T-helper 1 cell treated with Interleukin-12 subunit alpha and Interleukin-12 subunit beta and Interleukin-4 antibody, amounts not matched to agents 30 μg/mL and 1 μg/mL, for 36 hours (primary cell): ENCODE measurements at regions not wholly inside any gene's neighbourhood (a gene's known extent, or its start where the extent isn't known, plus 50 kb on each side); places are given as distances from the start of the nearest gene placed in this dataset.

Source experiments
- H3K27ac Mint-ChIP-seq: one replicate; pipeline ENCODE4 v1.8.0; 2021; ENCODE audit warnings: mild to moderate bottlenecking, mixed read lengths
- H3K27me3 Mint-ChIP-seq: one replicate; pipeline ENCODE4 v1.8.0; 2021; ENCODE audit warnings: low read depth, mixed read lengths
- H3K36me3 Mint-ChIP-seq: one replicate; pipeline ENCODE4 v1.8.0; 2021; ENCODE audit warnings: low read depth, mixed read lengths
- H3K4me1 Mint-ChIP-seq: one replicate; pipeline ENCODE4 v1.8.0; 2021; ENCODE audit warnings: low read depth, mixed read lengths
- H3K4me3 Mint-ChIP-seq: one replicate; pipeline ENCODE4 v1.8.0; 2021; ENCODE audit warnings: mild to moderate bottlenecking, moderate library complexity, mixed read lengths
- H3K9me3 Mint-ChIP-seq: one replicate; pipeline ENCODE4 v1.8.0; 2021; ENCODE audit warnings: mixed read lengths

DNA sequence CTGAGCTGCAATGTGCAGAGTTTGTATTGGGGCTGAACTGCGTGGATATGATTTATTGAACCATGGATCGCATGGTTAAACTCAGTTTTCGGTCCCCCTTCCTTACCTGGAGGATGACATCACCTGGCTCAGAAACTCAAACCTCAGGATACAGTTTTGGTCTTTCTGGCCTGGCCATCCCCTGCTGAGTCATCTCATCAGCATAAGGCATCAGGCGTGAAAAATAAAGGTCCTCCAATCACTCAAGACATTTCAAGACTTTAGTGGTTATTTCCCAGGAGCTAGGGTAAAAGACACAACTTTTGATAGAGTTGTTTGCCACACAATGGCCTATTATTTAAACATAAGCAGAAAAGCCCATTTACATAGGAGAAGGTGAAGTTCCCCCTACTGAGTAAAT is 631.1 kb upstream of the TMEM132C start:
- H3K36me3 Mint-ChIP-seq: no peaks in the 10 kb centered on the region
- no peaks in the 10 kb centered on the region for H3K4me1 Mint-ChIP-seq
- H3K27ac Mint-ChIP-seq: no peak overlapping the region
- H3K27me3 Mint-ChIP-seq: no peaks in the 10 kb centered on the region
- no peak overlapping the region for H3K4me3 Mint-ChIP-seq
- H3K9me3 Mint-ChIP-seq: peaks cover 8% of the 10 kb centered on the region

- Mint-ChIP-seq H3K36me3 (no peaks in the 10 kb centered on the region), H3K4me1 (no peaks in the 10 kb centered on the region), H3K9me3 (peaks cover 3% of the 10 kb centered on the region), H3K4me3 (no peak overlapping the region), H3K27ac (no peak overlapping the region), H3K27me3 (no peaks in the 10 kb centered on the region)
Observed at GRCh38 chr12:127636882-127637281, 630.1 kb upstream of the TMEM132C start.

- no peak overlapping the region for H3K4me3 Mint-ChIP-seq
Observed at GRCh38 chr12:127640181-127640886, 626.6 kb upstream of the TMEM132C start.

DNA sequence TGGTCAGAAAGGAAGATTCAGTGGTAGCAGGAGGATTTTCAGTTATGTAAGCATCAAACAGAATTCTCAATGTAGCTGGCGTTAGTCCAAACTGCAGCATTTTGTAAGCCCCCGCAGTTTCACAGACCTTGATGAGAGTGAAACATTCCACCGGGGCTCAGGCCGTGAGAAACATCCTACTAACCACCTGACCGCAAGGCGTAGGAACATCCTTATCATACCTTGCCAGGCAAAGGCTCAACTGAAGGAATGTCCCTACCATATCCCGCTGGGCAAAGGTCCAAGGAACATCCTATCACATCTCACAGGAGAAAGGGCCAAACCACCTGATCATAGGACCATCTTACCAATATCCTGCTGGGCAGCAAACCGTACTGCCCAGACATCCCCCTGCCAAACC is 624.8 kb upstream of the TMEM132C start:
- no peak overlapping the region for H3K27ac Mint-ChIP-seq
- H3K27me3 Mint-ChIP-seq: no peaks in the 10 kb centered on the region
- H3K4me3 Mint-ChIP-seq: no peak overlapping the region
- no peaks in the 10 kb centered on the region for H3K9me3 Mint-ChIP-seq
- H3K36me3 Mint-ChIP-seq: no peaks in the 10 kb centered on the region
- H3K4me1 Mint-ChIP-seq: no peaks in the 10 kb centered on the region

More at GRCh38 chr12:127640181-127640886, 626.6 kb upstream of the TMEM132C start:
- H3K36me3 Mint-ChIP-seq: no peaks in the 10 kb centered on the region
- no peaks in the 10 kb centered on the region for H3K4me1 Mint-ChIP-seq
- H3K27me3 Mint-ChIP-seq: no peaks in the 10 kb centered on the region
- no peak overlapping the region for H3K27ac Mint-ChIP-seq
- H3K9me3 Mint-ChIP-seq: no peaks in the 10 kb centered on the region

DNA sequence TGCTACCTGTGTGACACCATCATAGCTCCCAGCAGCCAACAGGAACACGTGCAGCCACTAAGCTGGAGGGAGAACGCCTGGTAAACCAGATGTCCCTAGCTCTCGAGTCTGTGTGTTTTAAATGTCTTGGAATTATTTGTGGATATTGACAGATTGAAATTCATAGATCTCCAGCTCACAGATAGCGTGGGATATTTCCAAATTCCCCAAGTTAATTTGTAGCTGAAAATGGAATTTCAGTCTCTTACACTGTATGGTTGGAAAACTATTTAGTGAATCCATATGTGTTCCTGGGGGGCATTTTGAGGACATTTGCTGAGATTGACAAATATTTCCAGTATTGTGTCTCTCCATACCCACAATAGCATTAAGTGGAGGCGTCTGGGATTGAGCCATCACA is 618.6 kb upstream of the TMEM132C start:
- Mint-ChIP-seq H3K4me3 (no peak overlapping the region), H3K4me1 (no peaks in the 10 kb centered on the region)

GRCh38 chr12:127649961-127650360 is 617.0 kb upstream of the TMEM132C start:
- no peak overlapping the region for H3K4me3 Mint-ChIP-seq

More for the DNA sequence above, 618.6 kb upstream of the TMEM132C start:
- peaks cover 4% of the 10 kb centered on the region for H3K9me3 Mint-ChIP-seq
- no peak overlapping the region for H3K27ac Mint-ChIP-seq
- no peaks in the 10 kb centered on the region for H3K27me3 Mint-ChIP-seq
- H3K36me3 Mint-ChIP-seq: no peaks in the 10 kb centered on the region

GRCh38 chr12:127650626-127651025 is 616.3 kb upstream of the TMEM132C start:
- Mint-ChIP-seq H3K36me3 (no peaks in the 10 kb centered on the region), H3K27me3 (no peaks in the 10 kb centered on the region)

More at GRCh38 chr12:127649961-127650360, 617.0 kb upstream of the TMEM132C start:
- Mint-ChIP-seq H3K27me3 (no peaks in the 10 kb centered on the region), H3K27ac (no peak overlapping the region), H3K4me1 (no peaks in the 10 kb centered on the region), H3K36me3 (no peaks in the 10 kb centered on the region), H3K9me3 (peaks cover 6% of the 10 kb centered on the region)

GRCh38 chr12:127652281-127652680 is 614.7 kb upstream of the TMEM132C start:
- H3K27me3 Mint-ChIP-seq: no peaks in the 10 kb centered on the region
- H3K36me3 Mint-ChIP-seq: no peaks in the 10 kb centered on the region
- no peaks in the 10 kb centered on the region for H3K4me1 Mint-ChIP-seq
- peaks cover 6% of the 10 kb centered on the region for H3K9me3 Mint-ChIP-seq
- H3K27ac Mint-ChIP-seq: no peak overlapping the region
- no peak overlapping the region for H3K4me3 Mint-ChIP-seq

More at GRCh38 chr12:127650626-127651025, 616.3 kb upstream of the TMEM132C start:
- H3K27ac Mint-ChIP-seq: no peak overlapping the region
- no peak overlapping the region for H3K4me3 Mint-ChIP-seq
- H3K9me3 Mint-ChIP-seq: peaks cover 6% of the 10 kb centered on the region
- no peaks in the 10 kb centered on the region for H3K4me1 Mint-ChIP-seq

DNA sequence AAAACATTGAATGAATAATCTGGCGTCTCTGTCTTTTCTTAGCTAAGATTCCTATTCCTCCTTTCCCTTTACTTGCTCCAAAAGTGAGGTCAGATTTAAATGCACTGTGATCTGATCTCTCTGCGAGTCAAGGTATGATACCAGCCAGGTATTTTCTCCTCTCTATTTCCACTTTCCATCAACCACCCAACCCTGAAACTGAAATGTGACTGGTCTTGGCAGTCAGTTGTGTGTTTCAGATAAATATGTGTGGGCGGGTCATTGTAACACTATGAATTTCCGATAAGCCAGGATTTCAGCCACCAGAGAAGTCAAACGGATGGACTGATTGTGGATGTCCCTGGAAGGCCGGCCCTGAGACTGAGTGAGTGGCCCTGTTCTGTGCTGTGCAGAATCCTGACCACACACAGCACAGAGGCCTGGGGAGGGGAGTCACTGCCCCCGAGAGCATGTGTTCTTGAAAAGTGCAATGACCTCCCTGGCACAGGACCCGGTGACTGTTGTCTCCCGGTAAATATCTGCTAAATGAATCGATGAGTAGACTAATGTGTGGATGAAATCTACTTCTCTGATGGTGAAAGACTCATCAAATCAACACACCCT is 612.5 kb upstream of the TMEM132C start:
- Mint-ChIP-seq H3K4me3 (no peak overlapping the region), H3K9me3 (peaks cover 6% of the 10 kb centered on the region), H3K4me1 (no peaks in the 10 kb centered on the region), H3K27me3 (no peaks in the 10 kb centered on the region), H3K36me3 (no peaks in the 10 kb centered on the region), H3K27ac (no peak overlapping the region)

DNA sequence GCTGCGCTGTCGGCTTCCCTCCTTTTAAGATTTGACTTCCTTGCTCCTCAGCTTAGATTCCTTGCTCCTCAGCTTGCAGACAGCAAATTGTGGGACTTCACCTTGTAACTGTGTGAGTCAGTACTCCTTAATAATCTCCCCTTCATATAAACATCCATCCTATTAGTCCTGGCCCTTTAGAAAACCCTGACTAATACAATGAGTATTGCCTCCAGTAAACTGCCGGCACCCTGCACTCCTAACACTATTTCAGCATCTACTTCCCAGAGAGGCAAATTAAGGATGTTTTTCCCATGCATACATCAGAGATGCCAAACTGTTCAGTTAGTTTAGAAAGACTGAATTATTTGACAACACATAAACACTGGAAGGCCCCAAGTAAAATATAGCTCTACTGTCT is 611.3 kb upstream of the TMEM132C start:
- Mint-ChIP-seq H3K4me3 (no peak overlapping the region), H3K9me3 (peaks cover 6% of the 10 kb centered on the region), H3K36me3 (no peaks in the 10 kb centered on the region), H3K27ac (no peak overlapping the region), H3K27me3 (no peaks in the 10 kb centered on the region), H3K4me1 (no peaks in the 10 kb centered on the region)

GRCh38 chr12:127656266-127656665 is 610.7 kb upstream of the TMEM132C start:
- H3K27ac Mint-ChIP-seq: no peak overlapping the region

GRCh38 chr12:127657036-127657435 is 609.9 kb upstream of the TMEM132C start:
- no peak overlapping the region for H3K27ac Mint-ChIP-seq
- H3K4me1 Mint-ChIP-seq: no peaks in the 10 kb centered on the region
- H3K27me3 Mint-ChIP-seq: no peaks in the 10 kb centered on the region
- H3K9me3 Mint-ChIP-seq: peaks cover 3% of the 10 kb centered on the region
- H3K4me3 Mint-ChIP-seq: no peak overlapping the region
- H3K36me3 Mint-ChIP-seq: no peaks in the 10 kb centered on the region

More at GRCh38 chr12:127656266-127656665, 610.7 kb upstream of the TMEM132C start:
- Mint-ChIP-seq H3K4me3 (no peak overlapping the region), H3K9me3 (peaks cover 4% of the 10 kb centered on the region), H3K36me3 (no peaks in the 10 kb centered on the region), H3K4me1 (no peaks in the 10 kb centered on the region), H3K27me3 (no peaks in the 10 kb centered on the region)

GRCh38 chr12:127660961-127661360 is 606.0 kb upstream of the TMEM132C start:
- Mint-ChIP-seq H3K27me3 (no peaks in the 10 kb centered on the region), H3K4me3 (no peak overlapping the region), H3K4me1 (no peaks in the 10 kb centered on the region), H3K9me3 (peaks cover 3% of the 10 kb centered on the region), H3K36me3 (no peaks in the 10 kb centered on the region), H3K27ac (no peak overlapping the region)

- Mint-ChIP-seq H3K9me3 (peaks cover 3% of the 10 kb centered on the region), H3K4me1 (no peaks in the 10 kb centered on the region), H3K4me3 (no peak overlapping the region), H3K36me3 (no peaks in the 10 kb centered on the region), H3K27me3 (no peaks in the 10 kb centered on the region), H3K27ac (no peak overlapping the region)
Observed at GRCh38 chr12:127663716-127664115, 603.3 kb upstream of the TMEM132C start.

GRCh38 chr12:127664901-127665300 is 602.1 kb upstream of the TMEM132C start:
- Mint-ChIP-seq H3K4me1 (no peaks in the 10 kb centered on the region), H3K27me3 (no peaks in the 10 kb centered on the region), H3K9me3 (peaks cover 3% of the 10 kb centered on the region), H3K36me3 (no peaks in the 10 kb centered on the region), H3K27ac (no peak overlapping the region), H3K4me3 (no peak overlapping the region)
